HG03521 (cell line): ENCODE measurements at regions not wholly inside any gene's neighbourhood (a gene's known extent, or its start where the extent isn't known, plus 50 kb on each side); places are given as distances from the start of the nearest gene placed in this dataset.

ENCODE experiments used
- ATAC-seq: cut with Tn5 transposase; IDR thresholded peaks from one replicate; pipeline ENCODE4 v1.9.1; 2021; ENCODE audit warnings: mild to moderate bottlenecking, moderate library complexity; ENCODE audit not compliant: unreplicated experiment

DNA sequence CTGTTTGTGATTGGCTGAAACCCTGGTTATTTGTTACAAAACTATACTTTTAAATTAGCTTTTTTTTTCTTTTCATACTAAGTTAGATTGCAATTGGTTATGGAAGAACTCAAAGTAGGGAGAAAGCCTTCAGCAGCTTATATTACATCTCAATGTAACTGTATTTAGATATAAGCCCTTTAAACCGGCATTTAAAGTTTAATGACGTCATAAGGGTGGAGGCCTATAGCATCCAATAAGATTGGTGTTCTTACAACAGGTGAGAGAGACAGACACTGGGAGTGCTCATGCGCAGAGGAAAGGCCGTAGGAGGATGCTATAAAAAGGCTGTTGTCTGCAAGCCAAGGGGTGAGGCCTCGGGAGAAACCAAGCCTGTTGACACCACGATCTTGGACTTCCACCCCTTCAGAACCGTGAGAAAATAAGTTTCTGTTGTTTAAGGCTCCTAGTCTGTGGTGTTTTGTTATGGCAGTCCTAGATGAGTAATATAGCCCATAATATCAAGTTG, 1198.8 kb upstream of the SPRY2 start:
- no peak for ATAC-seq

GRCh38 chr13:81498969-81499368, 1158.0 kb upstream of the SPRY2 start:
- ATAC-seq, result no peak

GRCh38 chr13:81493144-81493543, 1152.2 kb upstream of the SPRY2 start:
- ATAC-seq, result no peak

- ATAC-seq, result no peak
Observed at GRCh38 chr13:81492449-81492848, 1151.5 kb upstream of the SPRY2 start.

DNA sequence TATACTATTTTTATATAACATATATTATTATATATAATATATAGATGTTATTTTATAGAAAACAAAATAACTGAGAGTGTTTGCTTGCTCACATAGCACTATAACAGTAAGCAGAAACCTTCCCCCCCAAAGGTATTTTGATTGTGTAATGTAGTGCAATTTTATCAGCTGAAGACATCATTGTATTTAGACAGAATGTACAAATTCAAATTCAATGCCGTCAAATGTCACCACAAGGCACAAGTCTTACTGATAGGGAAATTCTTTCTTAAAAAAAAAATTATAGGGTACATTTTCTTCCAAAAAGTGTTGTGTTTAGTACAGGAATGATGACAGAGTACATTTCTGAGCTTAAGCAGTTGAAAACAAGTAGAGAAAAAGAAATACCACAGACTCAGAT, 1147.1 kb upstream of the SPRY2 start:
- ATAC-seq, result no peak

DNA sequence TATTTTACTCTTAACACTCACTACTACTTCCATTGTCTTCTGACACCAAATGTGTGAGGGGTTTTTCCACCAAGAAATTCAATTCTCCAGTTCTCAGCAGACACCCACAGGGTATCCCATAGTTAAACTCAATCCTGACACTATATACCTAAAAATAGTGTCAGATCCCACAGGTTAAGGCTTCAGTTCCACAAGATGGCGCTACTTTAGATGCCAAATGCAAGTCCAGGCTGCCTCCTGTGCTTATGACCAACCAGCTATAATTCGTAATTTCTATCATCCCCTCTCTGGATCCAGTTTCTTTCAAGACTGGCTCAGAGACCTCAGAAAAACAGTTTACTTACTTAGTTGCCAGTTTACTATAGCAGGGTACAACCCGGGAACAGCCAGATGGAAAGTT, 1146.2 kb upstream of the SPRY2 start:
- no peak for ATAC-seq

DNA sequence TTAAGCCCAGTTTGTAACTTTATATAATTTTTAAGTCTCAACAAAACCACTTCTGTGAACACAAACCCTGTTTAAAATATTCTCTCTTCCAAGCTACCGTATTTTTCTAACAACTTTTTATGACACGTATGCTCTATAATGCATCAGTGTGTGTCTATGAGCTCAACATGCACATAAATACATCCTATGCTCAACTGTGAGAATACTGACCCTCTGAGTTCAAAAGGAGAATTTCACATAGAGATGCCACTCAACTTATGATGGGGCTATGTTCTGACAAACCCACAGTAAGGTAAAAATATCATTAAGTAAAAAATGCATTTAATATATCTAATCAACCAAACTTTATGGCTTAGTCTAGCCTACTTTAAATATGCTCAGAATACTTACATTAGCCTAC, 1139.7 kb upstream of the SPRY2 start:
- no peak for ATAC-seq

DNA sequence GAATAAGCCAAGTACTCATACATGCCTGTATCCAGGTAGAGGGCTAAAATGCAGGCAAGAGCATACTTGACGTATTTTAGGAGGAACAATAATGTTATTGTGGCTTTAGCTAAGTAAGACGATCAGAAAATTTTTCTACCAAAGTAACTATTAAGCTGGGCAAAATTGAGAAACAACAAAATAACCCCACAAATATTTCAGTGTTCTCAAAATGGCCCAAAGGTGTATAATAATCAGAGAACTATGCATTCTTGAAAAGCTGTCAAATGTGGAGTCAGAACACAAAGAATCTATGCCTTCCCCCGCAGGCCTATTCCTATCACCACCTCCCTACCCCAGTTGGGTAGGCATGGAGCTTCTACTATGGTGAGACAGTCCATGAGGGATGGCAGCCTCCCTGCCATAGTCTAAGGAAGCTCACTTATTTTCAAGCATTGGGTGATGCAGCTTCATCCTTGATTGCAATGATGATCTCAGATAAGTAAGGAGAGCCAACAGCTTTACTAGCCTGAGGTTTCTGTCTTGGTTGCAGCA, 1132.5 kb upstream of the SPRY2 start:
- no peak for ATAC-seq

DNA sequence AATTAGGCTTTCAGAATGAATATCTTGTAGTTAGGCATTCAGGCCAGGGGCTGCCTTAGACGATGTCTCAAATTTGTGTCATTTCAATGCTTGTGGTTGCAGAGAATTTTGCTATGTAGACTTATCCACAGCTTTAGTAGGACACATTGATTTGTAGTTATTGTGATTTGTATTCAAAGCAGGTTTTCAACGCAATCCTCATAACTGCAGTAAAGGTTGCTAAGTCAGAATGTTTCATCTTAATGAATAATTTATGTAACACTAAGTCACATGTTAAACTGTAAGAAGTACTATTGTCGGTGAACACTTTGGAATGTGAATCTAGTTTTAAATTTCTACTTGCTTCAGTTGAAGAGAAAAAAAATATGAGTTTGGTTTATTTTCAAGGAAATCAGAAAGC, 1117.2 kb upstream of the SPRY2 start:
- no peak for ATAC-seq

DNA sequence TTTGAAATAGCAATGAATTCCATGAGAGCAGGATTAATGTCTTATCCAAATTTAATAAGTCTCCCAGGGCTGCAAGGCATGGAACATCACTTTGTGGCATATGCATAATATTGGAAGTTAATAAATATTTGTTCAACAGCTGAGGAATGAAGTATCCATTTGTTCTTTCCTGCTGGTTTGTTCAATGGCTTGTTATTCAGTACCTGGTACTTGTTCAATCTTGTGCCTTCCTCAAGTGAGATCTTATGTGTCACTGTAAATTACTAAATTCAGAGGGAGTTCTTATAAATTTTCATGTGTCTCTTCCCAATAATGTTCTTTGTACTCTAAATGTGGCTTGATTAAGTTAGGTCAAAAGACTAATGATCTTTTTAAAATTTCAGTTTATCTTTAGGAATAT, 1105.5 kb upstream of the SPRY2 start:
- no peak for ATAC-seq

DNA sequence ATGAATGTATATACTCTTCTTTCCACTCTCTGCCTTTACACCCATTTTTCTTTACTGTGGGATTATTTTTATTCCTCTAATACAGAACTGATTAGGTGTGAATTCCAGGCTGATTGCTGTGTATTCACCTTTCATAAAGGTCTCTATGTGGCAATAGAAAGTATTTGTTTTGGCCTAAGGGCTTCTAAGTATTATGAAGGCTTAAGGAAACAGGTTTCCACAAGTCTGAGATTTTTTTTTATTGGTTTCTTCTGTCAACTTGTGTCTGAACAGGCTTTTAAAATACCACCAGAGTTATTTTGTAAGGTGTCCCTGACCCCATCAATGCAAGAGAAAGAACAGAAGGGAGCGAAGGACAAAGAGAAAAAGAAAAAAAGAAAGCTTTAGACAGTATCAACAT, 1102.0 kb upstream of the SPRY2 start:
- ATAC-seq, result no peak

GRCh38 chr13:81425286-81425685, 1084.4 kb upstream of the SPRY2 start:
- ATAC-seq, result no peak

DNA sequence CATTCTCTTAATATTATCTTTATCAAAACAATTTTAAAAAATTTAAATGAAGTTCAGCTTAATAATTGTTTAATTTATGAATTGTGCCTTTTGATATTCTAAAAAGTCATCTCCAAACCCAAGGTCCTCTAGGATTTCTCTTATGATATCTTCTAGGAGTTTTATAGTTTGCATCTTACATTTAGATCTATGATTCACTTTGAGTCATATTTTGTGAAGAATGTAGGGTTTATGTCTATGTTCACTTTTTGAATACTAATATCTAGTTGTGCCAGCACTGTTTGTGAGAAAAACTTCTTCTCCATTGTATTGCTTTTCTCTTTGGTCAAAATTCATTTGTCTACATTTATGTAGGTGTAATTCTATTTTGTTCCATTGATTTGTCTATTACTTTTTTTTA, 1068.4 kb upstream of the SPRY2 start:
- ATAC-seq, result no peak

- no peak for ATAC-seq
Observed at GRCh38 chr13:81408647-81409046, 1067.7 kb upstream of the SPRY2 start.

- ATAC-seq, result peak; percentile 72
Observed at GRCh38 chr13:81406639-81407292, 1065.8 kb upstream of the SPRY2 start.

DNA sequence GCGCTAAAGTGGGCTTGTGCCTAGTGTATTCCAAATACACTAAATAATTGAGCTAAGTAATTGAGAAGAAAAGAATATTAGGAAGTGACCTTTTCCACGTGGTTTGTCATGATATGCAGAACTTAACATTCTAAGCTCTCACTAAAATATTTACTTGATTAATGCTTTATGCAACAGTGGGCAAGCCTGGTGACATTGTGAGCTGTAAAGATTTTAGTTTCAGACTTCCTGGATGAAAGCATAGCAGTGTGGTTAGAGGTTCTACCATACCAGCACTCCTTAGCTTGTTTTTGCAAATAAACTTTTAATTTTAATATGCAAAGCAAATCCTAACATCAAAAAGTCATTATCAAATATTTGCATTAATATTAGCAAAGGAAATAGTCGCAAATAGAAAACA, 1065.1 kb upstream of the SPRY2 start:
- no peak for ATAC-seq

DNA sequence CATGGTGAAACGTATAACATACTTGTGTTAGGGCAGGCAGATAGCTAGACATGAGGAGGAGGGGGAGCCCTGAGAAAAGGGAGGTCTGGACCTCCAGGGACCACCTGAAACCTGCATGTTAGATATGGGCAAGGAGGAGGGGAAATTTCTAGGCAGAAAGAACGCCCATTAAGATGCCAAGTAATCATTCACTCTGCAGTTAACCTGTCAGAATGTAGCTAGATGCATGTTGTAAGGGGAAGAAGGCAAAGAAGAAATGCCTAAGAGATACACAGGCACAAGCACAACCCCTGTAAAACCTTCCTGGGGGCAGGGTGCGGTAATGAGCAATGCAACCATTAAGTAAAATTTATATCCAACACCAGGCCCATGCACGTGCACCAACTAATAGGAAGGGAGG, 1055.3 kb upstream of the SPRY2 start:
- ATAC-seq, result no peak

- ATAC-seq, result no peak
Observed at GRCh38 chr13:81395368-81395767, 1054.4 kb upstream of the SPRY2 start.

DNA sequence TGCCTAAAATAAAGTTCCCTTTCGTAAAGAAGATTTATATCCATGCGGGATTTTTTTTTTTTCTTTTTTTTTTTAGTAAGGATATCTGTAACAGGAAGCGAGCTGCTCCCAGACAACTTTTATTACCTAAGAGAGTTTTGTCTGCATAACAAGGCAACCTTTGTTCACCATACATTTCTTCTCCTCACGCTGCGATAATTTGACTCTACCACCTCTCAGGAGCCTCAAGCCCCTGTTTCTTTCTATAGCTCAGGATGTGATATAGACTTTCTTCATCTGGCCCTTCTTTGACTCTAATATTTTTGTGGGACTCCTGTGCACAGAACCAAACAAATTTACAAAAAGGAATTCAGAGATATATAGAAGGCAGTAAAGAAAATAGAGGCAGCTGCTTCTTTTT, 1053.7 kb upstream of the SPRY2 start:
- no peak for ATAC-seq

GRCh38 chr13:81393721-81394120, 1052.8 kb upstream of the SPRY2 start:
- no peak for ATAC-seq

DNA sequence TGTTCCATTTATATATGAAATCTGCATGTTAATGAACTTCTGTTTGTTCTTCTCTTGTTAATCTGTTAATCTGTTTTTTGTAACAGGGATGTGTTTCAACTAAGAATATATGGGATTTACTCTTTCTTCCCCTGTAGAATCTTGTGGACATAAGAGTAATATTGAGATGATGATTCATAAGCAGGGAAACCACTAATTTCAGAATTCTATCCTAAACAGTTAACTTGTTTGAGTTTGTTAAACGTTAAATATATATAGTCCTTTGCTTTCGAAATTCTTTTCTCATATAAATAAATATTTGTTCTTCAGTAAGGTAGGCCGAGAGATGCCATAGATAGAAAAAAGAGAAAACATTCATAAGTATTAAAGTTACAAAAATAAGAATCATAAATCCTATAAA, 1052.2 kb upstream of the SPRY2 start:
- no peak for ATAC-seq

DNA sequence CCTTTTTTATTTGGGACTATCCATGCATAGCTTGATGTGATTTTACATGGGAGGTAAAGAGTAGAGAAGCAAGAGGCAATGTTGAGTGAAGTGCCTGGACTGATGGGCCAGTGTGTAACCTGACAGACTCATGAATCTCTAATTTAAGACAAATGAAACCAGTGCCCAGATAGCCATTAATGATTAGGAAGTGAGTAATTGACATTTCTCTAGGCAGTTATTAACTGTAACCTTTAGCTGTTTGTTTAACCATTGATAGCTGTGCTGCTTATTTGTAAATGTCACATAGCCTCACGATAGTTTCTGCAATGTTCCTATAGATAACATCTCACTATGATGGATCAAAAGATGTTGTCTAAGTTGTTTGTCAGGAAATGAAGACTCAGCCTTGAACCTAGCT, 1047.5 kb upstream of the SPRY2 start:
- ATAC-seq, result no peak

DNA sequence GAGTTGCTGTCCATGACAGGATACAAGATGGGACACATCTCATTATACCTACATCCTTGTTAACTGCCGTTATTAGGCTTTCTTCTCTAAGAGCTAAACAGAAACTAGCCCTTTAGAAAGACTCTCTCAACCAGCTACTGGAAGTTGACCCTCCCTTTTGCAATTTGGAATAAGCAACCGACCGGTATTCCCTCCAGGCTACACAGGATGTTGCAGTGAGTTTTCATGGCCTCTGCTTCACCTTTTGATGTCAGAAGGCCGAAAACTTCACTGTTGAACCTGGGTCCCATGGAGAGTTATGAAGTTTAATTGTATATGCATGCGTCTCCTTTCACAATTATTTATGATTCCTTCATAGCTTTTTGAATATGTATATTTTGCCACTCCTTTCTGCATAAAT, 1042.5 kb upstream of the SPRY2 start:
- ATAC-seq, result no peak
